Loucy (cell line): ENCODE measurements at regions not wholly inside any gene's neighbourhood (a gene's known extent, or its start where the extent isn't known, plus 50 kb on each side); places are given as distances from the start of the nearest gene placed in this dataset.

Source experiments
- H2AFZ ChIP-seq: fragments of 200-600 bp; sonication (generic); 2 replicates; pipeline ENCODE4 v1.6.0; 2016; ENCODE audit warnings: antibody characterized with exemption, mild to moderate bottlenecking, low read length, moderate library complexity
- H3F3A ChIP-seq: fragments of 200-600 bp; 2 replicates; pipeline ENCODE4 v1.6.0; 2016; ENCODE audit warnings: antibody characterized with exemption, low read depth, mild to moderate bottlenecking
- H3K27me3 ChIP-seq: fragments of 200-600 bp; sonication (generic); 2 replicates; pipeline ENCODE4 v1.6.1; 2014; ENCODE audit warnings: low read length, mild to moderate bottlenecking; ENCODE audit not compliant: insufficient read depth, poor library complexity, severe bottlenecking
- H3K36me3 ChIP-seq: fragments of 200-600 bp; sonication (generic); 2 replicates; pipeline ENCODE4 v1.6.1; 2016; ENCODE audit warnings: low read length; ENCODE audit not compliant: insufficient read depth
- H3K4me1 ChIP-seq: fragments of 200-600 bp; sonication (generic); 2 replicates; pipeline ENCODE4 v1.5.1; 2014; ENCODE audit warnings: low read length, mild to moderate bottlenecking; ENCODE audit not compliant: insufficient read depth, poor library complexity, severe bottlenecking
- H3K4me2 ChIP-seq: fragments of 200-600 bp; sonication (generic); 2 replicates; pipeline ENCODE4 v1.6.0; 2014; ENCODE audit warnings: antibody characterized with exemption, low read length, low read depth, mild to moderate bottlenecking; ENCODE audit not compliant: poor library complexity, severe bottlenecking
- H3K4me3 ChIP-seq: fragments of 200-600 bp; sonication (generic); 2 replicates; pipeline ENCODE4 v1.5.1; 2014; ENCODE audit warnings: low read length, mild to moderate bottlenecking, mixed read lengths; ENCODE audit not compliant: poor library complexity, severe bottlenecking
- H3K79me2 ChIP-seq: fragments of 200-600 bp; sonication (generic); 2 replicates; pipeline ENCODE4 v1.6.1; 2014; ENCODE audit warnings: low read length; ENCODE audit not compliant: insufficient read depth
- H3K9ac ChIP-seq: fragments of 200-600 bp; sonication (generic); 2 replicates; pipeline ENCODE4 v1.6.0; 2014; ENCODE audit warnings: mild to moderate bottlenecking, low read depth, low read length, moderate library complexity; ENCODE audit not compliant: poor library complexity, severe bottlenecking
- H3K9me2 ChIP-seq: fragments of 200-600 bp; sonication (generic); replicated peaks from 2 replicates; pipeline ENCODE4 v1.6.1; 2016; ENCODE audit warnings: low read depth, low read length, mixed read lengths
- H3K9me3 ChIP-seq: fragments of 200-600 bp; sonication (generic); 2 replicates; pipeline ENCODE4 v1.6.1; 2014; ENCODE audit warnings: mild to moderate bottlenecking, antibody characterized with exemption, low read length, low read depth; ENCODE audit not compliant: insufficient read depth
- H4K20me1 ChIP-seq: fragments of 200-600 bp; sonication (generic); 2 replicates; pipeline ENCODE4 v1.6.0; 2014; ENCODE audit warnings: antibody characterized with exemption, low read length, mild to moderate bottlenecking; ENCODE audit not compliant: insufficient read depth, poor library complexity, severe bottlenecking
- CTCF ChIP-seq: fragments of 200-600 bp; sonication (generic); conservative IDR thresholded peaks from 2 replicates; pipeline ENCODE4 v1.5.1; 2014; ENCODE audit warnings: mild to moderate bottlenecking, antibody characterized with exemption, low read length
- EZH2phosphoT487 ChIP-seq: fragments of 200-600 bp; IDR thresholded peaks from 2 replicates; pipeline ENCODE4 v1.6.1; 2018; ENCODE audit warnings: antibody characterized with exemption, mild to moderate bottlenecking, moderate library complexity, borderline replicate concordance

- Histone ChIP-seq H3F3A (no peaks in the 10 kb centered on the region), H3K27me3 (no peaks in the 10 kb centered on the region), H3K9me2 (no peaks in the 10 kb centered on the region), H3K36me3 (no peaks in the 10 kb centered on the region), H3K4me2 (no peak overlapping the region), H3K9ac (no peak overlapping the region), H2AFZ (no peak overlapping the region), H3K9me3 (peaks cover 3% of the 10 kb centered on the region; the same call in 1 of the 2 replicates), H4K20me1 (no peaks in the 10 kb centered on the region), H3K4me3 (no peak overlapping the region), H3K79me2 (no peaks in the 10 kb centered on the region), H3K4me1 (no peaks in the 10 kb centered on the region)
- TF ChIP-seq CTCF (no peak), EZH2phosphoT487 (no peak)
These were observed 193.4 kb upstream of the MYT1L start for GRCh38 chr2:2524348-2524941.

- no peak overlapping the region for H2AFZ ChIP-seq
- H3F3A ChIP-seq = no peaks in the 10 kb centered on the region
- peaks cover 3% of the 10 kb centered on the region; the same call in 1 of the 2 replicates for H3K9me3 ChIP-seq
- no peaks in the 10 kb centered on the region for H3K27me3 ChIP-seq
- no peaks in the 10 kb centered on the region for H3K9me2 ChIP-seq
- no peak overlapping the region for H3K4me3 ChIP-seq
- H4K20me1 ChIP-seq = no peaks in the 10 kb centered on the region
- H3K9ac ChIP-seq = no peak overlapping the region
- H3K4me2 ChIP-seq = no peak overlapping the region
- H3K36me3 ChIP-seq = no peaks in the 10 kb centered on the region
- H3K4me1 ChIP-seq = no peaks in the 10 kb centered on the region
- TF ChIP-seq EZH2phosphoT487 = no peak
- no peak for TF ChIP-seq CTCF
- no peaks in the 10 kb centered on the region for H3K79me2 ChIP-seq
These were observed 192.6 kb upstream of the MYT1L start for GRCh38 chr2:2523461-2524347.

- no peaks in the 10 kb centered on the region for H4K20me1 ChIP-seq
- TF ChIP-seq CTCF (no peak), EZH2phosphoT487 (no peak)
- H3F3A ChIP-seq = no peaks in the 10 kb centered on the region
- H3K27me3 ChIP-seq = no peaks in the 10 kb centered on the region
- H3K4me1 ChIP-seq = no peaks in the 10 kb centered on the region
- no peak overlapping the region for H2AFZ ChIP-seq
- no peaks in the 10 kb centered on the region for H3K79me2 ChIP-seq
- no peaks in the 10 kb centered on the region for H3K9me2 ChIP-seq
- no peak overlapping the region for H3K9ac ChIP-seq
- H3K36me3 ChIP-seq = no peaks in the 10 kb centered on the region
- H3K4me3 ChIP-seq = no peak overlapping the region
- H3K9me3 ChIP-seq = peaks cover 3% of the 10 kb centered on the region; the same call in 1 of the 2 replicates
- H3K4me2 ChIP-seq = no peak overlapping the region
These were observed 189.3 kb upstream of the MYT1L start for GRCh38 chr2:2520401-2520811.
